HepG2 (cell line): ENCODE measurements at regions not wholly inside any gene's neighbourhood (a gene's known extent, or its start where the extent isn't known, plus 50 kb on each side); places are given as distances from the start of the nearest gene placed in this dataset.

Source experiments
- ATAC-seq: fragments of 200-7000 bp; cut with Tn5 transposase; 3 replicates; pipeline ENCODE4 v1.9.1; 2020; ENCODE audit warnings: mild to moderate bottlenecking, moderate library complexity
- BruUV-seq: library from RNA; stranded (reverse); fragments of 400-500 nt; replicated peaks from 2 replicates; lab custom pipeline; 2021; lab: Mats Ljungman, UMichigan
- CTCF ChIA-PET: fragments of 300-600 bp; formaldehyde crosslinking; extraction: SDS; loops from one replicate; lab custom pipeline; 2021; ENCODE audit warnings: low total read pairs, inconsistent platforms, low intra/inter-chr PET ratio; lab: Yijun Ruan, JAX
- POLR2A ChIA-PET: fragments of 350-600 bp; sonication (Branson Sonifier 250); formaldehyde crosslinking; loops from one replicate; lab custom pipeline; 2020; ENCODE audit warnings: antibody characterized with exemption, inconsistent platforms; lab: Yijun Ruan, JAX
- DNase-seq: peaks from one replicate; pipeline ENCODE4 v3.0.0-alpha.2; 2015; ENCODE audit warnings: low spot score
- FAIRE-seq: peaks from 3 replicates; lab custom pipeline; 2011; peaks lifted over from hg19 to GRCh38; lab: Jason Lieb, UNC
- H2AFZ ChIP-seq: one replicate; pipeline ENCODE4 v1.6.1; 2011; ENCODE audit warnings: low read length, inconsistent platforms
- H3K27ac ChIP-seq: fragments of 300-600 bp; 3 replicates; pipeline ENCODE4 v1.8.0; 2011; ENCODE audit warnings: mixed run types, mild to moderate bottlenecking, mixed read lengths, low read length, inconsistent platforms; ENCODE audit not compliant: insufficient read depth; ENCODE audit errors: extremely low read length
- H3K27me3 ChIP-seq, 2 experiments: fragments of 200-600 bp in 1 of 2; 2 replicates in 1 of 2; 3 replicates in 1 of 2; pipeline versions ENCODE4 v1.6.0 to v1.8.0; 2011; ENCODE audit warnings: low read length in 2 of 2, mild to moderate bottlenecking in 2 of 2, moderate library complexity in 2 of 2, inconsistent platforms in 1 of 2; ENCODE audit not compliant: insufficient read depth in 2 of 2, control insufficient read depth in 1 of 2
- H3K36me3 ChIP-seq, 2 experiments: fragments of 200-600 bp in 1 of 2; replicated peaks in 1 of 2; 2 replicates in 1 of 2; 3 replicates in 1 of 2; pipeline versions ENCODE4 v1.5.1 to v1.8.0; 2011; ENCODE audit warnings: low read length in 2 of 2, inconsistent platforms in 1 of 2; ENCODE audit not compliant: insufficient read depth in 2 of 2, control insufficient read depth in 1 of 2
- H3K4me1 ChIP-seq: 2 replicates; pipeline ENCODE4 v1.5.1; 2012; ENCODE audit warnings: low read length, inconsistent platforms; ENCODE audit not compliant: insufficient read depth
- H3K4me2 ChIP-seq: 2 replicates; pipeline ENCODE4 v1.6.0; 2011; ENCODE audit warnings: low read depth, low read length, inconsistent platforms
- H3K4me3 ChIP-seq, 3 experiments: fragments of 200-600 bp in 1 of 3; sonication (generic), shearing (Covaris generic) in 1 of 3; replicated peaks in 1 of 3; 2 replicates each; pipeline ENCODE4 v1.5.1; 2011 to 2016; ENCODE audit warnings: low read length in 3 of 3, inconsistent platforms in 2 of 3, low read depth in 2 of 3, mild to moderate bottlenecking in 2 of 3, control low read depth in 1 of 3, mixed read lengths in 1 of 3; ENCODE audit not compliant: insufficient read depth in 1 of 3
- H3K79me2 ChIP-seq: one replicate; pipeline ENCODE4 v1.6.1; 2011; ENCODE audit warnings: low read length, inconsistent platforms; ENCODE audit not compliant: insufficient read depth
- H3K9ac ChIP-seq: 2 replicates; pipeline ENCODE4 v1.6.0; 2011; ENCODE audit warnings: mild to moderate bottlenecking, low read depth, low read length, inconsistent platforms; ENCODE audit not compliant: insufficient read depth
- H3K9me3 ChIP-seq: 2 replicates; pipeline ENCODE4 v1.5.1; 2012; ENCODE audit warnings: mild to moderate bottlenecking, low read length
- H4K20me1 ChIP-seq: 2 replicates; pipeline ENCODE4 v1.6.0; 2011; ENCODE audit warnings: inconsistent platforms, mild to moderate bottlenecking, low read length, moderate library complexity; ENCODE audit not compliant: insufficient read depth
- AGO1 ChIP-seq: fragments of 200-400 bp; formaldehyde crosslinking; IDR thresholded peaks from 2 replicates; pipeline ENCODE4 v1.6.1; 2017; ENCODE audit warnings: mild to moderate bottlenecking, low read depth, low read length, moderate library complexity; ENCODE audit not compliant: poor library complexity, severe bottlenecking
- HMGXB4 ChIP-seq, 2 experiments: sonication (generic) in 1 of 2; formaldehyde crosslinking in 1 of 2; IDR thresholded peaks; 2 replicates each; pipeline versions ENCODE4 v1.4.0 to v1.6.1; 2018 to 2020; ENCODE audit warnings: missing genetic modification reagents in 2 of 2, borderline replicate concordance in 1 of 2, low read depth in 1 of 2, mild to moderate bottlenecking in 1 of 2, missing biosample characterization in 1 of 2
- KDM3A ChIP-seq: IDR thresholded peaks from 2 replicates; pipeline ENCODE4 v1.6.1; 2018; ENCODE audit warnings: low read depth, missing compliant biosample characterization
- KLF12 ChIP-seq: sonication (generic); formaldehyde crosslinking; IDR thresholded peaks from 2 replicates; pipeline ENCODE4 v1.4.0; 2020; ENCODE audit warnings: missing genetic modification reagents, borderline replicate concordance
- NFE2 ChIP-seq: sonication (generic); formaldehyde crosslinking; IDR thresholded peaks from 2 replicates; pipeline ENCODE4 v1.4.0; 2020; ENCODE audit warnings: missing genetic modification reagents
- NRL ChIP-seq: sonication (generic); formaldehyde crosslinking; IDR thresholded peaks from 2 replicates; pipeline ENCODE4 v1.5.0; 2020; ENCODE audit warnings: missing genetic modification reagents, mild to moderate bottlenecking, moderate library complexity, borderline replicate concordance
- USF2 ChIP-seq, 2 experiments: sonication (generic) in 1 of 2; formaldehyde crosslinking in 1 of 2; IDR thresholded peaks; 2 replicates each; pipeline versions ENCODE4 v1.5.1 to v1.6.1; 2011 to 2020; ENCODE audit warnings: borderline replicate concordance in 1 of 2, low read depth in 1 of 2, low read length in 1 of 2, mild to moderate bottlenecking in 1 of 2, missing genetic modification reagents in 1 of 2, moderate library complexity in 1 of 2
- ZNF576 ChIP-seq: sonication (generic); formaldehyde crosslinking; IDR thresholded peaks from 2 replicates; pipeline ENCODE4 v1.4.0; 2020; ENCODE audit warnings: mild to moderate bottlenecking, missing genetic modification reagents
- ZNF672 ChIP-seq: sonication (generic); formaldehyde crosslinking; IDR thresholded peaks from 2 replicates; pipeline ENCODE4 v1.8.1; 2022; ENCODE audit warnings: missing genetic modification reagents
- ZNF749 ChIP-seq: sonication (generic); formaldehyde crosslinking; IDR thresholded peaks from 2 replicates; pipeline ENCODE4 v1.8.0; 2022; ENCODE audit warnings: mild to moderate bottlenecking, missing genetic modification reagents, moderate library complexity, borderline replicate concordance
- WGBS: methylation state at CpG from one replicate; pipeline ENCODE4 v1.1.6; 2017; ENCODE audit warnings: low lambda C conversion rate; 5-methylcytosine and 5-hydroxymethylcytosine counted together
- in situ Hi-C: cut with HindIII; loops from 2 replicates; pipeline ENCODE4 v1.10.0; 2017; ENCODE audit warnings: low pct_unique_long_range_greater_than_20kb; ENCODE audit not compliant: extremely low pct_ligation_motif_present
- intact Hi-C: fragments of 100-400 bp; cut with micrococcal nuclease; formaldehyde crosslinking; loops from one replicate; pipeline ENCODE4 v1.10.0; 2022; ENCODE audit not compliant: unreplicated experiment

- Histone ChIP-seq H2AFZ (no peak overlapping the region), H3K4me3 (no peak overlapping the region), H3K4me1 (no peaks in the 10 kb centered on the region), H3K27me3 (no peaks in the 10 kb centered on the region), H3K4me2 (no peak overlapping the region), H3K9ac (no peak overlapping the region), H3K36me3 (no peaks in the 10 kb centered on the region), H4K20me1 (no peaks in the 10 kb centered on the region), H3K9me3 (peaks cover 34% of the 10 kb centered on the region), H3K79me2 (no peaks in the 10 kb centered on the region), H3K27ac (no peak overlapping the region)
- ATAC-seq (no peak), DNase-seq (no peak), FAIRE-seq (no peak)
- CTCF ChIA-PET, result no interaction called here
- BruUV-seq, result no TSS peak
- TF ChIP-seq NFE2 (CRISPR knock-in tag) (no peak), HMGXB4 (CRISPR knock-in tag; IDR thresholded peaks at IDR 0.05; ENCODE audit: borderline replicate concordance in 1 of 2, low read depth in 1 of 2) (no peak), ZNF576 (CRISPR knock-in tag) (no peak), USF2 (IDR thresholded peaks at IDR 0.05; ENCODE audit: low read depth, low read length) (no peak), USF2 (CRISPR knock-in tag; IDR thresholded peaks at IDR 0.05; ENCODE audit: borderline replicate concordance) (no peak), KDM3A (CRISPR knock-in tag) (no peak), AGO1 (no peak), KLF12 (CRISPR knock-in tag) (no peak), NRL (CRISPR knock-in tag) (no peak), ZNF672 (CRISPR knock-in tag) (no peak), ZNF749 (CRISPR knock-in tag) (no peak)
- intact Hi-C loops, result no loop called here
- in situ Hi-C loops, result no loop called here
- POLR2A ChIA-PET, result no interaction called here
- 15% methylated on average over 3 of the region's 3 CpGs for WGBS
Observed at GRCh38 chr14:66219886-66220285, 266.3 kb upstream of the CCDC196 start.
